Naive thymus-derived CD4-positive, alpha-beta T cell (primary cell): ENCODE measurements at regions not wholly inside any gene's neighbourhood (a gene's known extent, or its start where the extent isn't known, plus 50 kb on each side); places are given as distances from the start of the nearest gene placed in this dataset.

Experiments used
- ATAC-seq: fragments of 150-1000 bp; cut with Tn5 transposase; 2 replicates; pipeline ENCODE4 v1.10.0; 2021; ENCODE audit warnings: mild to moderate bottlenecking, moderate library complexity
- CTCF ChIA-PET: fragments of 350-600 bp; sonication (Branson Sonifier 250); formaldehyde crosslinking; loops from one replicate; lab custom pipeline; 2021; ENCODE audit warnings: antibody characterized with exemption; lab: Charles Lee
- POLR2A ChIA-PET: fragments of 350-600 bp; sonication (Branson Sonifier 250); formaldehyde crosslinking; loops from one replicate; lab custom pipeline; 2021; ENCODE audit warnings: antibody characterized with exemption, inconsistent platforms; lab: Charles Lee
- DNase-seq, 9 donors: peaks; one replicate each; pipeline versions ENCODE4 v3.0.0 to v3.0.0-alpha.2; 2020 to 2022; ENCODE audit warnings: mixed read lengths in 1 of 9
- H3K27ac ChIP-seq: one replicate; pipeline ENCODE4 v1.7.0; 2013; ENCODE audit warnings: mild to moderate bottlenecking, low read depth, low read length, moderate library complexity
- H3K27me3 ChIP-seq, 2 donors: one replicate each; pipeline ENCODE4 v1.7.0; 2013; ENCODE audit warnings: low read length in 2 of 2, mild to moderate bottlenecking in 2 of 2, moderate library complexity in 2 of 2; ENCODE audit not compliant: control insufficient read depth in 2 of 2, insufficient read depth in 2 of 2
- H3K36me3 ChIP-seq, 3 experiments: 1 replicate in 2 of 3; 2 replicates in 1 of 3; pipeline ENCODE4 v1.7.0; 2013; ENCODE audit warnings: low read length in 3 of 3, mild to moderate bottlenecking in 3 of 3, moderate library complexity in 1 of 3; ENCODE audit not compliant: insufficient read depth in 3 of 3, control insufficient read depth in 2 of 3
- H3K4me1 ChIP-seq, 2 donors: one replicate each; pipeline ENCODE4 v1.7.0; 2013; ENCODE audit warnings: low read length in 2 of 2, mild to moderate bottlenecking in 2 of 2, moderate library complexity in 1 of 2; ENCODE audit not compliant: control insufficient read depth in 2 of 2, insufficient read depth in 2 of 2
- H3K4me3 ChIP-seq: 2 replicates; pipeline ENCODE4 v1.7.0; 2013; ENCODE audit warnings: mild to moderate bottlenecking, low read length
- H3K9me3 ChIP-seq, 3 experiments: 1 replicate in 2 of 3; 2 replicates in 1 of 3; pipeline ENCODE4 v1.7.0; 2013; ENCODE audit warnings: low read length in 3 of 3; ENCODE audit not compliant: control insufficient read depth in 2 of 3
- H3K27ac Mint-ChIP-seq, 9 donors: one replicate each; pipeline ENCODE4 v1.8.0; 2020 to 2022; ENCODE audit warnings: mixed read lengths in 9 of 9, mild to moderate bottlenecking in 8 of 9, moderate library complexity in 5 of 9, inconsistent platforms in 2 of 9
- H3K27me3 Mint-ChIP-seq, 5 donors: one replicate each; pipeline ENCODE4 v1.8.0; 2021 to 2022; ENCODE audit warnings: mixed read lengths in 5 of 5, mild to moderate bottlenecking in 1 of 5
- H3K36me3 Mint-ChIP-seq, 5 donors: one replicate each; pipeline ENCODE4 v1.8.0; 2020 to 2022; ENCODE audit warnings: mixed read lengths in 5 of 5, mild to moderate bottlenecking in 3 of 5, inconsistent platforms in 1 of 5
- H3K4me1 Mint-ChIP-seq, 7 donors: one replicate each; pipeline ENCODE4 v1.8.0; 2020 to 2022; ENCODE audit warnings: mixed read lengths in 7 of 7, mild to moderate bottlenecking in 3 of 7, inconsistent platforms in 1 of 7
- H3K4me3 Mint-ChIP-seq, 10 donors: one replicate each; pipeline ENCODE4 v1.8.0; 2020 to 2022; ENCODE audit warnings: mild to moderate bottlenecking in 10 of 10, mixed read lengths in 10 of 10, moderate library complexity in 6 of 10, inconsistent platforms in 2 of 10
- H3K9me3 Mint-ChIP-seq, 11 donors: one replicate each; pipeline ENCODE4 v1.8.0; 2020 to 2022; ENCODE audit warnings: mixed read lengths in 11 of 11, mild to moderate bottlenecking in 4 of 11, inconsistent platforms in 1 of 11, moderate library complexity in 1 of 11
- intact Hi-C, 2 donors: fragments of 100-400 bp; cut with micrococcal nuclease; formaldehyde crosslinking; loops; one replicate each; pipeline ENCODE4 v1.15.1; 2023

DNA sequence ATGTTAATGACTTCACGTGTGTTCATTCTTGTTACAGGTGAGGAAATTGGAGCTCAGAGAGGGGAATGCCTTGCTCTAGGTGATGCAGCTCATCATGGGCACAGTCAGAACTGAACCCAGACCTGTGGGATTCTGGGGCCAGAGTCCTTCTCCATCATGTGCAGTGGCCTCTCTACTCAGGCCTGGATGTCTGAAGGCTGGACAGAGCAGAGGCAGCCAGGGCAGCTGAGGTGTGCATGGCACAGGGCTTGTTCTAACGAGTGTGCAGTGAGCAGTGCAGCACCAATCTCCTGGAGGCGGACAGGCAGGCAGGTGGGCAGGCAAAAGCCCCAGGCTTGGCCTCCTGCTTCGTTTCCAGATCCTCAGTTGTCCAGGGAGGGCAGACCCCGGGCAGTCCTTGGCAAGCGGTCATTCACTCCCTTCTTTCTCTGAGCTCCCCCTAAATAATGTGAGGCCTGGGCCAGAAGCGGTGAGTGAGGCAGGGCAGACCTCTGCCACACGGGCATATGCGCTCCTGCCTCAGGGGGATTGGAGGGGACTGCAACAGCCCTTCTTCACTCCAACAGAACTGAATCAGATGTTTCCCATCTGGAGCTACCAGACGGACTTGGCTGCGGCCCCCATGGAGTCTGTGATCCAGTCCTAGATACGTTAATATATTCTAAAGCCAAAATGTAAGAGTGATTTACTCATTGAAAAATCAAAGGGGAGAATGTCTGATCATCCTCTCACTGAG is 68.7 kb upstream of the FSTL4 start:
- no peaks in the 10 kb centered on the region for H3K9me3 Mint-ChIP-seq
- Histone ChIP-seq H3K36me3 (no peaks in the 10 kb centered on the region), H3K27me3 (no peaks in the 10 kb centered on the region), H3K27ac (no peak overlapping the region), H3K4me1 (no peaks in the 10 kb centered on the region), H3K4me3 (no peak overlapping the region), H3K9me3 (no peaks in the 10 kb centered on the region)
- ChIA-PET CTCF (no interaction called here), POLR2A (no interaction called here)
- no peak overlapping the region for H3K4me3 Mint-ChIP-seq
- no peaks in the 10 kb centered on the region for H3K4me1 Mint-ChIP-seq
- DNase-seq (no peak), ATAC-seq (no peak)
- no peaks in the 10 kb centered on the region for H3K36me3 Mint-ChIP-seq
- H3K27ac Mint-ChIP-seq = no peak overlapping the region
- intact Hi-C loops = no loop called here
- peaks cover 0 to 15% (median 5%) of the 10 kb centered on the region in 5 donors for H3K27me3 Mint-ChIP-seq

DNA sequence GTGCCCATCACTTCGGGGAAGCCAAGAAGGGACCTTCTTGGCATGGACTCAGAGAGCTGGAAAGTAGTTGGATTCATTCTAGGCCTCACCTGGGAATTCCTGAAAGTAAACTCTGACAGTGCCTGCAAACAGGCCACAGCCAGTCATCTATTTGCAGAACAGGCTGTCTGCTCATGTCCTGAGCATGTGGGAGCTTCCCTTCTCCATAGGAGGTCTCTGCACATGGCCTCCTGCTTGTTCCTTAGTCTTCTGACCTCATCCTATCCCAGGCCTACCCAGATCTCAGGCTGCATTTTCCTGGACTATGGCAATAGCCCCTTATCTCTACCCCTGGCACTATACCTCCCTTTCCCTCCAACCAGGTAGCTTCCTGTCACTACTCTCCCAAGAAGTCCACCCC is 67.2 kb upstream of the FSTL4 start:
- Mint-ChIP-seq H3K9me3 (peaks cover 0 to under 1% (median 0%) of the 10 kb centered on the region in 11 donors), H3K27ac (no peak overlapping the region), H3K27me3 (peaks cover 0 to 16% (median 5%) of the 10 kb centered on the region in 5 donors), H3K36me3 (no peaks in the 10 kb centered on the region), H3K4me1 (no peaks in the 10 kb centered on the region), H3K4me3 (no peak overlapping the region)
- Histone ChIP-seq H3K9me3 (no peaks in the 10 kb centered on the region), H3K4me3 (no peak overlapping the region), H3K4me1 (no peaks in the 10 kb centered on the region), H3K36me3 (no peaks in the 10 kb centered on the region), H3K27me3 (no peaks in the 10 kb centered on the region), H3K27ac (no peak overlapping the region)
- POLR2A ChIA-PET = no interaction called here
- CTCF ChIA-PET = no interaction called here
- ATAC-seq = no peak
- intact Hi-C loops = no loop called here
- DNase-seq = no peak

DNA sequence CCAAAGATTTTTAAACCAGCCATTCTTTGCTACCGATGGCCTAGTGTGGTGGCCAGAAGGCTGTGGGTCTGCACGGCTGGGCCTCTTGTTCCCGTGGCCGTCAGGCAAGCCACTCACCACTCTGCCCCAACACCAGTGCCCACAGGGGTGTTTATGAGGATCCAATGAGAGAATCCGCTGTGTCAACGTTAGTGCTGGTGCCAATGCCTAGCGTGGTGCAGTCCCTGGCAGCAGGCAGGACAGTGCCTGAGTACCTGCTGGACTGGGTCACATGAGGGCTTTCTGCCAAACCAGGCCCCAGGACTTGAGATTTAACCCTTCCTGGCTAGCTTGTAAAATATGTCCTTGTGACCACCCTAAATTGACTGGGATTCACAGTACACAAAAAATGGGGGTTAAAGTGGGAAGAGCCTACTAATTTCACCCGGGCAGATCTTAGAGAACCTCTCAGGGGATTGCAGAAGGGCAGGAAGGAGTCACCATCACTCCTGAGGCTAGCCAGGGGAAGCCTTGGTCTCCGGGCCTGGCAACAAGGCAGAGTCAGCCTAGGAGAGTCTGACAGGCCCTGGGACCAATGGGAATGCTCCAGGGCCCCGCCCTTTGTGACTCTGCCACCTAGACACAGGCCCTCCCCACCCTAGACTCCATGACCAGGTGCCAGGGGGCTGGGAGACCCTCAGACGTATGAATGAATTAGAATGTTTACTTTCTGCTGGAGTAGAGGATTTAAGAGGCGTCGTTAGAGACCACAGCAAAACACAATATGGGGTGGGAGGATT is 63.2 kb upstream of the FSTL4 start:
- ChIA-PET CTCF (no interaction called here), POLR2A (no interaction called here)
- Mint-ChIP-seq H3K36me3 (peaks cover 0 to 6% (median 0%) of the 10 kb centered on the region in 5 donors), H3K27me3 (peaks cover 9 to 23% (median 20%) of the 10 kb centered on the region in 5 donors), H3K4me1 (no peaks in the 10 kb centered on the region), H3K4me3 (no peak overlapping the region), H3K27ac (no peak overlapping the region), H3K9me3 (peaks cover 0 to 13% (median 4%) of the 10 kb centered on the region in 11 donors)
- H3K27ac ChIP-seq = no peak overlapping the region
- H3K4me1 ChIP-seq = no peaks in the 10 kb centered on the region
- no peak overlapping the region for H3K4me3 ChIP-seq
- no peaks in the 10 kb centered on the region for H3K27me3 ChIP-seq
- peaks cover 0 to 5% (median 0%) of the 10 kb centered on the region in 3 experiments for H3K9me3 ChIP-seq
- no peak for ATAC-seq
- H3K36me3 ChIP-seq = no peaks in the 10 kb centered on the region
- intact Hi-C loops = no loop called here
- DNase-seq = no peak

GRCh38 chr5:133670336-133670735 is 58.0 kb upstream of the FSTL4 start:
- intact Hi-C loops = no loop called here
- Histone ChIP-seq H3K27me3 (no peaks in the 10 kb centered on the region), H3K9me3 (peaks cover 0 to 6% (median 0%) of the 10 kb centered on the region in 3 experiments), H3K27ac (no peak overlapping the region), H3K4me3 (no peak overlapping the region), H3K4me1 (no peaks in the 10 kb centered on the region), H3K36me3 (no peaks in the 10 kb centered on the region)
- Mint-ChIP-seq H3K4me3 (no peak overlapping the region), H3K27ac (no peak overlapping the region), H3K9me3 (peaks cover 0 to 20% (median 7%) of the 10 kb centered on the region in 11 donors), H3K36me3 (peaks cover 0 to 12% (median 0%) of the 10 kb centered on the region in 5 donors), H3K4me1 (no peaks in the 10 kb centered on the region), H3K27me3 (peaks cover 15 to 44% (median 31%) of the 10 kb centered on the region in 5 donors)
- ChIA-PET POLR2A (no interaction called here), CTCF (no interaction called here)
- no peak for DNase-seq
- no peak for ATAC-seq

- Histone ChIP-seq H3K4me3 (no peak overlapping the region), H3K27ac (no peak overlapping the region), H3K4me1 (no peaks in the 10 kb centered on the region), H3K27me3 (no peaks in the 10 kb centered on the region), H3K36me3 (no peaks in the 10 kb centered on the region), H3K9me3 (peaks cover 0 to 6% (median 0%) of the 10 kb centered on the region in 3 experiments)
- ChIA-PET POLR2A (no interaction called here), CTCF (no interaction called here)
- intact Hi-C loops = no loop called here
- H3K27ac Mint-ChIP-seq = no peak overlapping the region
- H3K9me3 Mint-ChIP-seq = peaks cover 0 to 20% (median 6%) of the 10 kb centered on the region in 11 donors
- DNase-seq = no peak
- no peak for ATAC-seq
- no peaks in the 10 kb centered on the region for H3K4me1 Mint-ChIP-seq
- H3K4me3 Mint-ChIP-seq = no peak overlapping the region
- H3K36me3 Mint-ChIP-seq = peaks cover 0 to 12% (median 0%) of the 10 kb centered on the region in 5 donors
- H3K27me3 Mint-ChIP-seq = peaks cover 13 to 44% (median 28%) of the 10 kb centered on the region in 5 donors
These were observed 57.1 kb upstream of the FSTL4 start for GRCh38 chr5:133669472-133669871.

- H3K4me3 ChIP-seq = no peak overlapping the region
- Mint-ChIP-seq H3K4me1 (no peaks in the 10 kb centered on the region), H3K27me3 (peaks cover 12 to 39% (median 28%) of the 10 kb centered on the region in 5 donors), H3K36me3 (peaks cover 0 to 12% (median 0%) of the 10 kb centered on the region in 5 donors), H3K27ac (no peak overlapping the region), H3K9me3 (peaks cover 0 to 20% (median 6%) of the 10 kb centered on the region in 11 donors), H3K4me3 (no peak overlapping the region)
- DNase-seq (no peak), ATAC-seq (no peak)
- intact Hi-C loops = no loop called here
- H3K9me3 ChIP-seq = peaks cover 0 to 6% (median 0%) of the 10 kb centered on the region in 3 experiments
- H3K36me3 ChIP-seq = no peaks in the 10 kb centered on the region
- no peaks in the 10 kb centered on the region for H3K27me3 ChIP-seq
- ChIA-PET POLR2A (no interaction called here), CTCF (no interaction called here)
- H3K27ac ChIP-seq = no peak overlapping the region
- no peaks in the 10 kb centered on the region for H3K4me1 ChIP-seq
These were observed 56.1 kb upstream of the FSTL4 start for GRCh38 chr5:133668458-133668857.
